HK-2 (cell line): ENCODE measurements at regions not wholly inside any gene's neighbourhood (a gene's known extent, or its start where the extent isn't known, plus 50 kb on each side); places are given as distances from the start of the nearest gene placed in this dataset.
"Not testable (repeated sequence)": the region's sequence is repeated elsewhere in the genome, so short reads cannot be mapped to it uniquely, and the experiment has no call there.

ENCODE experiments used
- DNase-seq: peaks from one replicate; pipeline ENCODE4 v3.0.0-alpha.2; 2018; ENCODE audit not compliant: unreplicated experiment

DNA sequence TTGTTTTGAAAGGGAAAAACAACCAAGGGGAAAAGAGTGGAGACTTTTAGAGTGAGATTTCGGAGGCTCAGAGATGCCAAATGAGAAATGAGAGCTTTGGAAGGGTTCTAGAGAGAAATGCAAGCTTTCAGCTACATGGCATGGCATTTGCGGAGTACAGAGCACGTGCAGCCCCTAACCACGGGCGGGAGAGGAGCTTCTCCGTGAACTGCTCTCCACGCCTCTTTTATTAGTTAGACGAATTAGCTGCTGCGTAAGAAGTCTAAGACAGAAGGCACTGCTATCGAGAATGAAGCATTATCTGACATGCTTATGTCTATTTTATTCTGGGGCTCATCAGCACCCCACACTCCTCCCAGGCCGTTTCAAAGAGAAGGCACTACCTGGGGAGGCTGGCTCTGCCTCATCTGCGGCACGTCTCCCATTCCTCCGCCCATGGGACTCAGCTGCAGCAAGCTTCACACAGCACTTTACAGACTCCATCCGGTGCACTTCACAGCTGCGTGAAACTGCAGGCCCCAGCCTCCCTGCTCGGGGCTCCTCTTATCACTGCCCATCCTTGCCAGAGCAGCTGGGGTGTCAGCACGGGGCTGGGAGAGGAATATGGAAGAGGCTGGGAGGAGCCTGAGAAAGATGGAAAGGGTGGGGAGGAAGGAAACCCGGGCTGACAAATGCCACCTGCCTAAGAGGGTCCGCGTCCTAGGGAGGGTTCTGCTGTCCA, 207.3 kb upstream of the APCDD1 start:
- DNase-seq: no peak

DNA sequence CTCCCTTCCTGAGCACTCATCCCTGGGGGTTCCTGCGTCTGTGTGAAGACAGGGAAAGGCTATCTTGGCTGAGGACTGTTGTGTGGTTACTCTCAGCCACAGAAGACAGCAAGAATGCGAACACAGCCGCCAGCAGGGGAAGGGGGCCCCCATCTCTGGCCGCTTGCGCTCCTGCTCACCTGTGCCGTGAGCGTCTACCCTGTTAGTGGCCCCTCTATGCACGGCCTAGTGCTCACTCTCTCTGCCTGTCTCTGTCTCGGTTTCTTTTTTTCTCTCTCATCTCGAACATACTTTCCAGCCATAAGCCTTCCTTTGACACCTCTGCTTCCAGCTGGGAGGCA, 206.7 kb upstream of the APCDD1 start:
- DNase-seq: no peak

DNA sequence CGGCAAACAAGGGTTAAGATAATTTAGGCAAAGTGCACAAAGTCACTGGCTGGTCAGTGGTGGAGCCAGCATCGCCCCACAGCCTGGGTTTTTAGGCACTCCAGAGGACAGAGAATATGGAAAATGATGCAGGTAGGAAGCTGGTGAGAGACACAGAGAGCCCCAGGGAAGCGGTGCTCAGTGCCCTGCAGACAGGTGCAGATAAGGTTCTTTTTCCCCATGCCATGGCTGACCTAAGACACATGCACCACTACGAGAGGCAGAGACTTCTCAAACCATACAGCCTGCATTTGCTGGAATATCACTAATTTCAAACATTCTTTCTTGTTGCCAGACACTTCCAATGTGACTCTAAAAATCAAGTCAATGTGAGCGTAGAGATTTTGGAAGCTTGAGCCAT, 205.7 kb upstream of the APCDD1 start:
- no peak for DNase-seq

DNA sequence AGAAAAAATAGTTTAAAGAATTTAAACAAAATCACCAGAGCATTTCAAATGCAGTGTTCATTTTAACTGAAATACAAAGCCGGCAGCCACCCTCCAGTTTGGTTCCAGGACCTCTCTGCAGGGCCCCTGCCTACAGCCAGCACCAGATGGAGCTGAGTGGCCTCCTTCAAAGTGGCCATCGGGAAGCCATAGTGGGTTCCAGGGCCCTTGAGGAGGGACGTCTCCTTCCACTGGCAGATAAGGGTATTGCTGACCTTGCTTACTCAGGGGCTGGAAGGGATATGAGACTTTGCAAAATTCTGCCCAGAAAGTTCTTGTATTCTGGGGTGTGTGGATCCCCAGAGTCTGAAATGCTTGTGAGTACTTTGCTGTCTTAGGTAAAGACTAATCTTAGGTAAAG, 205.2 kb upstream of the APCDD1 start:
- no peak for DNase-seq

DNA sequence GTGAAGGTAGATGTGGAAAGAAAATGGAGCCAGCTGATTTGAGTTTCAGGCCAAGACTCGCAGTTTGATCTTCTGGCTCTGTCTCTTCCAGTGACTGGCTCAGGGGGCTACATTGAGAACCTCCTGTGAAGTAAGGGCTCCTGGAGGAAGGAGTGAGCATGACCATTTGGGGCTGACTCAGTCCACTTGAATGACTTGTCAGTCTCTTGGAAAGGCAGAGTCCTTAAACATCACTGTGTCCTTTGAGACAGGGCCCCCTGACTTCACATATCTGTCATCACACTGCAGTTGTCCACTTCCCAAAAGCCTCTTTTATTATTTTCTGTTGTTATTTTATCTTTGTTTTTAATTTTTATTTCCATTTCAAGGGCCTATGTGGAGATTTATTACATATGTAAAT, 204.6 kb upstream of the APCDD1 start:
- no peak for DNase-seq

DNA sequence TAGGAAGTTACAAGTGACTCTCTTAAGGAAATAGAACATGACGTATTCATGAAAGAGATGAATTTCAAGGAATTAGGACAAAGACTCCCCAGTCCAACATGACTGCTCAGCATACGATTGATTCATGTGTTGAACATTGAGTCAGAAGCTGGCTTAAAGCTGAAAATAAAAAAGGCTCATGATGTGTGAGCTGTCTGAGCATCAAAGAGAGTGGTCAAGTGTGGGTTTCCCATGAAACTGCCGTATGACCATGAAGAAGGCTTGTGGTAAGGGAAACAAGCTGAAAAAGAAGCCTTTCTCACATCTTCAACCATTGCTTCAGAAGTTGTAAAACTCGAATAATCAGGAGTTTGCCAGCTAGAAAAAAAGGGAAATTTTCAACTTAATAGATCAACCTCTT, 201.9 kb upstream of the APCDD1 start:
- DNase-seq: no peak

DNA sequence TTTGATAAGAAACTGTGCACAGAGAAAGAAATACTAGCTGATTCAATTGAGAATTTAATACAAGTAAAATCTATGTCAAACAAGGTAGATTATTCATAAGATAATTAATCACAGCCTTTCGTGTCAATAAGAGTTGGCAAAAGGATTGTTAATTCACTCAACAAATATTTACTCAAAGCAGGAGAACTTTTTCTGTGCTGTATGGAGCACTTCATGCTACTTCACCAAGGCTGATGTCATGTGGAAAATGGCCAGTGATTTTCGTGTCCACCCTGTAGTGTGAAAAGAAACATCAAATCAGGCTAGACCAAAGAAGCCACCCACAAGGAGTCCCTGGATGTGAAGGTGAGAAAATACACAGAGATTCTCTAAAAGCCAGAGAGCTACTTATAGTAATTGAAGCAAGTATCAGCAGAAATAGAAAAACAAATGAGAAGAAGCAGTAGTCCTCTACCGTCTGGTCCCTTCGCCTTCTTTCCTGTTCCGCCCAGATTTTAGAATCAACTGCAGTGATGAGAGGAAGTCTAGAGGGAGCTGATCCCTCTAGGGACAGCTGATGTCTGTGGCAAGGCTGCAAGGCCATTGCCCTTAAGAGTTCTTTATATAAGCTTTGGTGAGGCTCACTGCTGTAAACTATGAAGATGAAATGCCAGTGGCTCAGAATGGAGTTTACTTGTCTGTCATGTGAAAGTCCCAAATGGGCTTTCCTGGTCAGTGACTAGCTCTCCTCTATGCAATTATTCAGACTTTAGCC, 201.3 kb upstream of the APCDD1 start:
- DNase-seq: no peak

DNA sequence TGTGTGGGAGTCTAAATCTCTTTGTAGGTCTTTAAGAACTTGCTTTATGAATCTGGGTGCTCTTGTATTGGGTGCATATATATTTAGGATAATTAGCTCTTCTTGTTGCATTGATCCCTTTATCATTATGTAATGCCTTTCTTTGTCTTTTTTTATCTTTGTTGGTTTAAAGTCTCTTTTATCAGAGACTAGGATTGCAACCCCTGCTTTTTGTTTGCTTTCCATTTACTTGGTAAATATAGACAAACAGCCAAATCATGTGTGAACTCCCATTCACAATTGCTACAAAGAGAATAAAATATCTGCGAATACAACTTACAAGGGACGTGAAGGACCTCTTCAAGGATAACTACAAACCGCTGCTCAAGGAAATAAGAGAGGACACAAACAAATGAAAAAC, 198.2 kb upstream of the APCDD1 start:
- not testable (repeated sequence) for DNase-seq

DNA sequence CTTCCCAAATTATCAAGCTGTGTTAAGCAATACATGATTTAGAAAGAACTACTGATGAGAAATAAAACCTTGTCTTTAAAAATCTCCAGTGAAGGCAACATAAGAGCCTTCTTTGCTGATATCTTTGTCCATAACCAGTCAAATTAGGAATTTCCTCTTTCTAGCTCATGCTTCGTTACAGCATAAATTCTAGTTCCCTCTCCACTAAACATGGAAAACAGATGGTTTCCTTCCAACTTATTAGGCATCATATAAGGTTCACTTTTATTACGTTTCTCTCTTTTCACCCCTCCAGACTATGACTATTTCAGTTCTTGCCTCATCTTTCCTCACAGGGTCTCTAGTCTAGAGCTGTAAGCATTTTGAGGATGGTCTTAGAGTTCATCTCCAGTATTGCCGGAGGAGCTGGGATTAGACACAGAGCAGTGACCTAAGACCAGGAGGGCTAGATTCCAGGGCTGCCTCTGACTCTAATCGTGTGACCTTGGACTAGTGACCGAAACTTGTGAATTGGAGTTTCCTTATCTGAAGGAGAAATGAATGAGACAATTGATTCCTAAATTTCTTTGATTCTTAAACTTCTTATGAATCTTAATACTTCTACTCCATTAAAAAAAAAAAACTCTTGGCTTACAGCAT, 195.5 kb upstream of the APCDD1 start:
- DNase-seq: no peak

DNA sequence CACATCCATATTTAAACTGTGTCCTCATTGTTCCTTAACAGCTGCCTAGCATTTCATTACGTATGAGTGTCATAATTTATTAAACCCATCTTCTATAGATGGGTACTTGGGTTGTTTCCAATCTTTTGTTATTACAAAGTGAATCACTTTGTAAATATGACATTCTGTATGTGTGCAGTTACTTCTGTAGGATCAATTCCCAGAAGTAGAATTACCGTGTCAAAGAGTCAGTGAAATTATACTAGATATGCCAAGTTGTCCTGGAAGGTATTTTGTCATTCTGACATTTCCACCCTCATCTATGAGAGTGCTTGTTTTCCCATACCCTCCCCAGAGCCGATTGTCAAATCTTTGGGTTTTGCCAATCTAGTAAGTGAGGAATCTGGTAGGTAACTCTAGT, 194.5 kb upstream of the APCDD1 start:
- no peak for DNase-seq

DNA sequence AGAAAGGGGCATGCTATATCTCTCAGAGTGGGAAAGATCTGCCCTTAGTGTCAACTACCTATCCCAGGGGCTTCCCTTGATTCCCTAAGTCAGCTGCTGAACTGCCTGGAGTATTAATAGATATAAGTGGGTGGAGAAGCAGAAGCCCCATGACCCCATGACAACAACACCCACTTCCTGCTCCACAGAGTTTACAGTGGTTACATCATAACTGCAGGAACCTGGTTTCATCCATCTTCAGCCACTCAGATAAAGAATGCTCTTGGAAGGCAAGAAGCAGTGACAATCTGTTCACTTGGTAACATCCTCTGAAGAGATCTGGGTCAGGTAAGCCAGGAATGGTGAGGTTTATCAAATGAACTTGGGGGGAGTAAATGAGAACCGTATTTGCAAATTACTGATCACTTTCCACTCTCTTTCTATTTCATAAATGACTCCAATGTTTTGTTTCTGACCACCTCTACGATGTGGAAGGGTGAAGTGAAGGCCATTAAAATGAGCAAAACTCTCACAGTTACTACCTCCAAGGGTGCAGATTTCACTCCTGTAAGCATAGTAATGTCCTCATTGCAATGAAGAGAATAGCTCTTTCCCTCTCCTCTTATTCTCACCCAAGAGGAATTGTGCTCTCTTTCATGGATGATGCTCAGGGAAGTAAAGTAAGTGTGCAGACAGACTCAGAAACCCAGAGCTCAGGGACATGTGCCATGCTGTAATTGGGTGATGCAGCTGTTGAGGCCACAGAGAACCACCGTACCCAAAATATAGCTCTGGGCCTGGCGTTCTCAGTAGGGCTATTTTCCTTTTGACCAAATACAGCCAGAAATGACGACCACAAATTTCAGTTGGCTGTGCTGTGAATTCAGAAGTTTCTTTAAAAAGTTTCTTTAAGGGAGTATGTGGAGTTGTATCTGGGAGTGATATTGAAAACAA, 192.8 kb upstream of the APCDD1 start:
- no peak for DNase-seq

DNA sequence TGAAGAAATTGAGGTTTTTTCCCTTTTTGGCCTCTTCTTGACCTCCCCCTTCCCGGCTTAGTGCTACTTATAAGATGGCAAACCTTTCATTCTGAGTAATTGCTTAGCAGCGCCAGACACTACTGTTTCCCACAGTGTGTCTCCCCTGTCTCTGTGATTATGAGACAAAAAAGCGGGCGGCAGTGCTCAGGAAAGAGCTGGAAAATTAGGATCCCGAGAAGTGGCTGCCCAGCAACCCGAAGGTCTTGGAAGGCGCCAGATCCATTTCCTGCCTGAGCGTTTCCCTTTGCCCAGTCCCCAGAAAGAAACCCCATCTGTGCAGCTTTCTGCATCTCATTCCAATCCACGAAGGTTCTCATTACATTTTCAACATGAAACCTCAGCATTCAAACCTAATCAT, 191.9 kb upstream of the APCDD1 start:
- no peak for DNase-seq

DNA sequence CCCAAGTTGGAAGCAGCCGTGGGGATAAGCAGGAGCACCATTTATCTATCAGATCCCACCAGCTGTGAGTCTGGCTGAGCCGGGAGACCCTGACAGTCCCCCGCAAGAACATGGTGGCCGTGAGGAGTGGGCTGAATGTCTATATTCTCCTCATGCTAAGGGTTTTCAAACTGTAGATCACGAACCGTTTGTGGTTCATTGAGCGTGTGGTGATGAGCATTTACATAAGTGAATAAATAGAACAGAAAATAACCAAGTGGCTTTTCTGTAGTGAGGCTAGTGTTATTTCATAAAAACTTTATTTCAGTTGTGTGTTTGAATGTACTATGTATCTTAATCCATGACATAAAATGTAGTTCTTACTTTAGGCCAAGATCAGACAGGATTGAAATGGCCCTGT, 190.2 kb upstream of the APCDD1 start:
- DNase-seq: no peak

DNA sequence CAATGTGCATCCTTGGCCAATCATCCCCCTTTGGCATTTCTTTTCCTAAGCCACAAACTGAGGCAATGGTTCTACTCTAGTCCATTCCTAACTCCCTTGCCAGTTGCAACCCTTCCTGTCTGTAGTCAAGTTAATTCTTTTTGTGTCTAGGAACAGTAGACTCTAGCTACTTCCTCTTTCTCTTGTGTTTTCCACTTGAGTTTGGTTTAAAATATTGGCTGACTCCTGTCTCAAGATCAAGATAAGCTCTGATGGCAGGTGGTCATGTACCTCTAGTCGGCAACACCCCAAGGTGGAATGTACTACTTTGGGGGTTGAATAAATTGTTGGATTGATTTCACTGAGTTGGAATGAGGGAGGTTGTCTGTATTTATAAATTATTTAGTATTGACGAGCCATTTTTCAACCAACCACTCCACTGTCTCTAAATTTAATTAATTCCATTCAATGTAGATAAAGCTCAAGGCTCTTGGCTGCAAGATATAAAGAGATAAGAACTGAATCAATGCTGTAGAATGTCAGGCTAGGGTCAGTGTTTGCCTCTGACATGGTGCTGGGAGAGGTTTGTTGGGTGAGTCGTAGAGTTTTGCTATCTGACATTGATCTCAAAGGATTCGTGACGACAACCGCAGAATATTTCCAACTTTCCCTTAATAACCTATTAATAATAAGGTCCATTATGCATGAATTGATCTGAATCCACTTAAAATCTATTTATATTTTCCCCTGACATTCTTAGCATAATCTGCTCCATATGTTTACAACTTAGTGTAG, 188.7 kb upstream of the APCDD1 start:
- DNase-seq: no peak

DNA sequence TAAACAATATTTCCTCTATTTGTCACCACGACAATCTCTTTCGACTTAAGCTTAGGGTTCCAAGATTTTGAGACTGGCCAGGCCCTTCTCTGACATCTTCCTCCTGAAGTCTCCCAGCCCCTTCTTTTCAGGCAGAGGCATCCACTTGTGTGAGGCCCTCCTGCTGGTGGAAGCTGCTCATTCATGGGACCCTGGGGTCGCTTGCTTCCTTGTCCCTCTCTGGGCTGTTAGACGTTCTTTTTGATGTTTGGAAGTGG, 188.2 kb upstream of the APCDD1 start:
- DNase-seq: no peak

DNA sequence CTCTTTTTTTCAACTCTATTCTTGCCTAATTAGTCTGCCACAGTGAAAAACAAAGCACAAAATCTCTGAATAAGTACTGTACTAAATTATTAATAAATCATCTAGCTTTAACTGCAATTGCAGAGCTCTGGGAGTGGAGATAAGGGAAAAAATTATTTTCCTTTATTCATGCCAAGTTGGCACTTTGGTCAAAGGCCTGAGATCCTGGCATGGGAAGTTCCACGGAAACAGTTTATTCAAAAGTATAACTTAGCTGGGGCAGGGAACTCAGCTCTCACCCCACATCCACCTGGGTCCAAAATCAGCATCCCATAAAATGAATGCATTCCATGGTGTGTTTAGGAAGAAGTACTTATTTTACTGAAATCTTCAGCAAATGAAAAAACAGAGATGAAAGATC, 185.2 kb upstream of the APCDD1 start:
- DNase-seq: no peak

DNA sequence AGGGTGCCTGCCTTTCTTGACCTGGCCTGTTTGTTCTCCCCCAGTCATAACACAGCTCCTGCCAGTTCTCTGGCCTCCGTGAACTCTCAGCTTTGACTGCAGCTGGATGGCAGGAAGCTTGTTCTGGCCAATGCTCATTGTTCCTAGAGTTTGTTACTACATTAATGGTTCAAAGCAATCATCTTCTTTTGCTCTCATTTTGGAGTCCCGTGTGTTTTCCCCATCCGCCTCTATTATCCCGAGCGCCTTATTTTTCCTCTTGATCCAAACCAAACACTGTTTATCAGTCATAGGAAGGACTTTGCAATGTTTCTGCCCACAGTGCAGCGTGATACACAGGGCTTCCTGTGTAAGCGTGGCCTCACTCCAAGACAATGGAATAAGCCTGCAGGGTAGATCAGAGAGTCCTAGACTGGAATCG, 184.3 kb upstream of the APCDD1 start:
- no peak for DNase-seq

DNA sequence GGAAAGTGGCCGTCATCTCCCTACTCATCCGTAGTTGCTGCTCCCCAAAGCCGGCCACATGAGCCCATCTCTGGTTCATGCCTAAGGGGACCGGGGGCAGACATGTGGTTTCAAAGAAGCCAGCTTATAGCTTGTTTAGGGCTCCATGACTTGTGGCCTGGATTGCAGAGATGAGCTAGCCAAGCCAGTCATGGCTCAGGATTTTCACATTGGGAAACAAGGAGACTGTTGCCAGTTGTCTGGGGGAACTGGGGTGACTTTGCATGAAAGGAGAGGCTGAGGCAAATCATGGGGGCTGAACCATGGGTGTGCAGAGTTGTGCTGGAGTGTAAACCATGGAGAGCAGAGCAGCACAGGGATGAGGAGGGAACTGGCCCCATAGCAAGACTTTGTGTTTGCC, 183.0 kb upstream of the APCDD1 start:
- DNase-seq: no peak

DNA sequence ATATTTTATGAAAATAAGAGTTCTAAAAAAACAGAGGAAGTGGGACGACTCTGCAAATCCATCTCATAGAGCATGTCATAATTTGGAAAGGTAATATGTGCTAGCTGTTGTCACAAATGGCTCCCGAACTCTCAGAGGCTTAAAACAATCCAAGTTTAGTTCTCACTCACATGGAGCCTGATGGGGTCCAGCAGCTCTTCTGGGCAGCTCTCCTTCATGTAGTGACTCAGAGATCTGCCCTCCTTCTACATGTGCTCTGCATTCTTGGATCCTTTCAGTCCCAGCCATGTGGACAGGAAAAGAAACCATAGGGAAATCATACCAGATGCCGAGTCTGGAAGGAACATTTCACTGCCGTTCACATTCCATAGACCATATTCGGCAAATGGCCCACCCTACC, 180.1 kb upstream of the APCDD1 start:
- DNase-seq: no peak

DNA sequence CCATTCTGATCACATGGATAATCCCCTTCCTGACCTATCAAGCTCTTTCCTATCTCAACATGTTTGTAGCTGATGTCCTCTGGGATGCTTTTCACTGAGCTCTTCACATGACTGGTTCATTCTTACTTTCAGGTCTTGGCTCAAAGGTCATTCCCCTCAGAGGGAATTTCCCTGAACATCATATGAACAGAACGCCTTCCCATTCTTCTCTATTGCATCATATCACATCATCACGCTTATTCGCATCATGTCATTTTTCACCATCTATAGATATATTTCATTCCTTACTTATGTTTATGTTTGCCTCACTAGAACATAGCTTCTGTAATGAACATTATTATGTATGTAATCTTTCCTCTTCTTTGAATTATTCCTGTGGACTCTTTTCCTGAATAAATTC, 178.9 kb upstream of the APCDD1 start:
- no peak for DNase-seq

DNA sequence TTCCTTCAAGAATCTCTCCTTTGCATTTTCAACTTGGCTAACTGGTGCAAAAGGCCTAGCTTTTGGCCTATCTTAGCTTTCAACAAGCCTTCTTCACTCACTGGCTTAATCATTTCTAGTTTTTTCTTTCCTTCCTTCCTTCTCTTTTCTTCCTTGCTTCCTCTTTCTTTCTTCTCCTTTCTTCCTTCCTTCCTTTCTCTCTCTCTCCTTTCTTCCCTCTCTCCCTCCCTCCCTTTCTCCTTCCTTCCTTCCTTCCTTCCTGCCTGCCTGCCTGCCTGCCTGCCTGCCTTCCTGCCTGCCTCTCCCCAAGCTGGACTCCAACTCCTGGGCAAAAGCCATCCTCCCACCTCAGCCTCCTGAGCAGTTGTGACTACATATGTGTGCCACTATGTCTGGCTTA, 176.2 kb upstream of the APCDD1 start:
- DNase-seq: no peak

DNA sequence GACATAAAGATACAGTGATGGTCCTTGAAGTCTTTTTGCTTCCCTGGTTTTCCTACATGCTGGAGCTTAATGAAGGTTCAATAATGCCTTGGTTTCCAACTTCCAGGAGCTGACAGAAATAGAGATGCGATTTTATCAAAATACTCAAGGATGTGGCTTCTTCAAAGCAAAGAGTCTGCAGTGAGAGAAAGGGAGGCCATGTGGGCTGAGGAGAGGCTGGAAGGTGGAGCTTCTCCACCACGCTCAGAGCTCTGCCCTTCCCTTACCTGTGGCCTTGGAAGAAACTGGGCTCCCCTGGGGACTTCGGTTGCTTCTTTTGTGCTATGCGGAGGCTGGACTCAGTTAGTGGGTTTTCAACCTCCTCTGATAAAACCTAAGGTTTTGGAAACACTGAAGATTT, 175.0 kb upstream of the APCDD1 start:
- DNase-seq: no peak
